ENCODE measurements at regions not wholly inside any gene's neighbourhood (a gene's known extent, or its start where the extent isn't known, plus 50 kb on each side); places are given as distances from the start of the nearest gene placed in this dataset.

GRCh38 chr2:195586062-195586714 lies 70.8 kb upstream of the SLC39A10 start:
- H3K27ac ChIP-seq: no peak overlapping the region

GRCh38 chr2:195582188-195582587 lies 74.8 kb upstream of the SLC39A10 start:
- no peaks in the 10 kb centered on the region for H3K36me3 ChIP-seq
- no peak for ATAC-seq
- intact Hi-C loops (cut with DNase I; ENCODE audit: low total_unique reads) (no loop called here), in situ Hi-C loops (cut with MboI; ENCODE audit: low sequenced_read_pairs in 4 of 4) (no loop called here)
- H3K27me3 ChIP-seq: no peaks in the 10 kb centered on the region
- H3K4me1 ChIP-seq: no peaks in the 10 kb centered on the region
- no peak for TF ChIP-seq POLR2A (IDR thresholded peaks at IDR 0.05)
- DNase-seq: no peak
- H3K27ac ChIP-seq: no peak overlapping the region
- no peak overlapping the region for H3K4me3 ChIP-seq
- H3K9me3 ChIP-seq: no peaks in the 10 kb centered on the region

More at GRCh38 chr2:195586062-195586714, 70.8 kb upstream of the SLC39A10 start:
- intact Hi-C loops (cut with DNase I; ENCODE audit: low total_unique reads): no loop called here
- Histone ChIP-seq H3K36me3 (no peaks in the 10 kb centered on the region), H3K9me3 (no peaks in the 10 kb centered on the region), H3K4me3 (no peak overlapping the region), H3K27me3 (no peaks in the 10 kb centered on the region), H3K4me1 (no peaks in the 10 kb centered on the region)
- TF ChIP-seq CTCF (IDR thresholded peaks at IDR 0.05 in 4 of 5, conservative IDR thresholded peaks at IDR 0.05 in 1 of 5): no peak
- no peak for TF ChIP-seq POLR2A (IDR thresholded peaks at IDR 0.05)
- ATAC-seq: no peak
- in situ Hi-C loops (cut with MboI; ENCODE audit: low sequenced_read_pairs in 4 of 4): no loop called here
- no peak for DNase-seq

- Histone ChIP-seq H3K27ac (no peak overlapping the region), H3K36me3 (no peaks in the 10 kb centered on the region), H3K27me3 (no peaks in the 10 kb centered on the region), H3K4me3 (no peak overlapping the region), H3K9me3 (no peaks in the 10 kb centered on the region), H3K4me1 (no peaks in the 10 kb centered on the region)
- ATAC-seq: no peak
- DNase-seq: no peak
- no peak for TF ChIP-seq CTCF (IDR thresholded peaks at IDR 0.05 in 4 of 5, conservative IDR thresholded peaks at IDR 0.05 in 1 of 5)
- no peak for TF ChIP-seq POLR2A (IDR thresholded peaks at IDR 0.05)
- in situ Hi-C loops (cut with MboI; ENCODE audit: low sequenced_read_pairs in 4 of 4) (no loop called here), intact Hi-C loops (cut with DNase I; ENCODE audit: low total_unique reads) (no loop called here)
Measured at GRCh38 chr2:195579776-195580555, 77.1 kb upstream of the SLC39A10 start.

GRCh38 chr2:195575879-195576401 lies 81.1 kb upstream of the SLC39A10 start:
- in situ Hi-C loops (cut with MboI; ENCODE audit: low sequenced_read_pairs in 4 of 4) (no loop called here), intact Hi-C loops (cut with DNase I; ENCODE audit: low total_unique reads) (loop anchor here (1.0 kb wide), 1 partner anchor 83 kb away; no protein-coding TSS in a partner anchor)
- H3K4me1 ChIP-seq: no peaks in the 10 kb centered on the region
- H3K9me3 ChIP-seq: no peaks in the 10 kb centered on the region
- no peak overlapping the region for H3K4me3 ChIP-seq
- no peak for ATAC-seq
- no peaks in the 10 kb centered on the region for H3K36me3 ChIP-seq
- TF ChIP-seq CTCF (IDR thresholded peaks at IDR 0.05 in 4 of 5, conservative IDR thresholded peaks at IDR 0.05 in 1 of 5) (peak in 1 of 5 experiments; percentile 10), POLR2A (IDR thresholded peaks at IDR 0.05) (no peak)
- no peaks in the 10 kb centered on the region for H3K27me3 ChIP-seq
- no peak for DNase-seq
- H3K27ac ChIP-seq: no peak overlapping the region

- H3K4me1 ChIP-seq: no peaks in the 10 kb centered on the region
- no peak overlapping the region for H3K4me3 ChIP-seq
- TF ChIP-seq POLR2A (IDR thresholded peaks at IDR 0.05) (no peak), CTCF (IDR thresholded peaks at IDR 0.05 in 4 of 5, conservative IDR thresholded peaks at IDR 0.05 in 1 of 5) (no peak)
- H3K27ac ChIP-seq: no peak overlapping the region
- H3K36me3 ChIP-seq: no peaks in the 10 kb centered on the region
- ATAC-seq: no peak
- no peak for DNase-seq
- in situ Hi-C loops (cut with MboI; ENCODE audit: low sequenced_read_pairs in 4 of 4) (no loop called here), intact Hi-C loops (cut with DNase I; ENCODE audit: low total_unique reads) (no loop called here)
- no peaks in the 10 kb centered on the region for H3K9me3 ChIP-seq
- H3K27me3 ChIP-seq: no peaks in the 10 kb centered on the region
Measured at GRCh38 chr2:195575016-195575415, 82.0 kb upstream of the SLC39A10 start.
